Limb (tissue), 2 donors: ENCODE measurements at regions not wholly inside any gene's neighbourhood (a gene's known extent, or its start where the extent isn't known, plus 50 kb on each side); places are given as distances from the start of the nearest gene placed in this dataset.
A peak's percentile ranks its signal among the peaks of the same experiment; 100 is the strongest.
"Not testable (repeated sequence)": the region's sequence is repeated elsewhere in the genome, so short reads cannot be mapped to it uniquely, and the experiment has no call there.

Experiments
- DNase-seq, 2 donors: peaks; one replicate each; pipeline ENCODE4 v3.0.0-alpha.2; 2016; ENCODE audit errors: extremely low spot score in 2 of 2

DNA sequence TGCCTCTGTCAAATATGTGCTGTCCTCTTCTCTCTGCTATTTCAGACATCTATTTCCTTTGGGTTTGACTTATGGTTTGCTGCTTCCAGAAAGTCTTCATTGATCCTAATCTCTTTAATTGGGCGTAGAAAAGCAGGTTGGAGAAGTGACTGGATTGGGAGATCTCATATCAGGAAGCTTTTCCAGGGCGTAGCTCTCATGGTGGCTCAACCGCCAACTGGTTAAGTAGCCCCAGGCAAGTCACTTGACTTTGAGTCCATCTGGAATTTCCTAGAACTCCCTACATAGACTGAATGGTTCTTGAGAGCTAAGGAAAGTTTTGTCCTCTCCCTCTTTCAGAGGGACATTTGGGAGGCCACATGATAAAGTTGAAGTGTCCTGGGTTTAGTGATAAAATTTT lies 192.3 kb upstream of the GLRA1 start:
- DNase-seq = no peak

GRCh38 chr5:152113401-152113800 lies 188.8 kb upstream of the GLRA1 start:
- DNase-seq = no peak

GRCh38 chr5:152107220-152107619 lies 182.6 kb upstream of the GLRA1 start:
- DNase-seq = no peak

DNA sequence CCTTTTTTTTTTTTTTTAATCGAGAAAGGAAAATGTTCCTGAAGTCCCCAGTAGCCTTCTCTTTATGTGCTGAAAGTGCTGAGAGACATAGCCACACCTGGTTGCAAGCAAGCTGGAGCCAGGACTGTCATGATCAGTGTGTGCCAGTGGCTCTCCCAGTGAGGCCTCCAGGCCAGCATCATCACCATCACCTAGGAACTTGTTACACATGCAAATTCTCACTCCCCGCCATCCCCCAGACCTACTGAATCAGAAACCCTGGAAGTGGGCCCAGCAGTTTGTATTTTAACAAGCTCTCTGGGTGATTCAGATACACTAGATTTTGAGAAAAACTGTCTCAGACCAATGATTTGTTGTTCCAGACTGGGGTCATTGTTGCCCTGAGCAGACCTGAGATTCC lies 181.9 kb upstream of the GLRA1 start:
- DNase-seq = no peak

- no peak for DNase-seq
Observed at GRCh38 chr5:152105085-152105484, 180.4 kb upstream of the GLRA1 start.

- no peak for DNase-seq
Observed at GRCh38 chr5:152104211-152104610, 179.6 kb upstream of the GLRA1 start.

DNA sequence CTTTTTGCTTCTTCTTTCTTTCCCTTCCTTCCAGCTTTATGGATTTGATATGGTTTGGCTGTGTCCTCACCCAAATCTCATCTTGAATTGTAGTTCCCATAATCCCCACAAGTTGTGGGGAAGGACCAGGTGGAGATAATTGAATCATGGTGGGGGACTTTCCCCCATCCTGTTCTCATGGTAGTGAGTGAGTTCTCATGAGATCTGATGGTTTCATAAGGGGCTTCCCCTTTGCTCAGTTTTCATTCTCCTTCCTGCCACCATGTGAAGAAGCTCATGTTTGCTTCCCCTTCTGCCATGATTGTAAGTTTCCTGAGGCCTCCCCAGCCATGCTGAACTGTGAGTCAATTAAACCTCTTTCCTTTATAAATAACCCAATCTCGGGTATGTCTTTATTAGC lies 178.3 kb upstream of the GLRA1 start:
- not testable (repeated sequence) for DNase-seq

DNA sequence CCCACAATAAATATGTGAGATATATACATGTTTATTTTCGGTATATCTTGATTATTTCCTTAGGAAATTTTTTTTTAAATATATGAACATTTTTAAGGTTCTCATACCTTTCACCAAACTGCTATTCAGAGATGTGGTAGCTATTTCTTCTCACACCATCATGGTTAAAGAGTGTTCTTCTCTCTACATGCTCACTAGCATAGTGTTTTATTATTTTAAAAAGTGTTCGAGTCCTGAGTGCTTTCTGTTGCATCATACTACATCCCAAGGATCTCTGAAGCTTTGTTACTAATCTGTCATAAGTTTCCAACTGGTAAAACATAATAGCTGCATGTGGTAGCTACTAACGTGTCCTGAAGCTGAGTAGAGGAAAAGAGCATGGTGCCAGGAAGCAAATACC lies 177.4 kb upstream of the GLRA1 start:
- DNase-seq = no peak

- no peak for DNase-seq
Observed at GRCh38 chr5:152100462-152100861, 175.8 kb upstream of the GLRA1 start.

DNA sequence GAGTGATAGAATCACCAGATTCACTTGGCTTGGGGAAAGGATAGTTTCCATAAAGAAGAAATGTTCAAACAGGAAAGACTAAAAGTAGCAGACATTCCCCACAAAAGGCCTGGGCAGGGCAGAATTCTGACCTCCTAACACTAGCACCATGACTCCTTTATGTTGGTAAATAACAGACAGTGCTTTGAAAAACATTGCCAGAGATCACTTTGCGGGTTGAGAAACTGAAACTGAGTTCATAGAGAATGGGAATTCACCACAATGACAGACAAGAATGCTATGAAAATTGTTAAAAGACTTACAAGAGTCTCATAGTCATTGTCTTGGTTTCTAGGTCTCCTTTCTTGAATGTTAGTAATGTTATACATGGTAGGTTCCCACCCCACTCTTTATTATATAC lies 172.5 kb upstream of the GLRA1 start:
- DNase-seq = no peak

DNA sequence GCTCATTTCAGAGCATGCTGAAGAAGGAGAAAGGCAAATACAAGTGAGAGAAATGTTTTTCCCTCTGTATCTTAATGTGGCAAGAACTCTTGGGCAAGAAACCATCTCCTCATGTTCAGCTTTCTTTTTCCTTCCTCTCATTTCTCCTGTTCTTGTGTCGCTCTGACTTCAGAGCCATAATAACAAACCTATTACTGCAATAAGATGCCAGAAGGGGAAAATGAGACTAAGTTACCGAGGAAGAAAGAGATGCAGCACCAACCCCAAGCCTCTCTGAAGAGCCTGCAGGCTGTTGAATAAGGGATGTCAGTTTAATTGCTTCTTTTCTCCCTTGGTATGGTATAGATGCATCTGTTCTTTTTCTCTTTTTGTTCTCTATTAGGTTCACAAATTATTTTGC lies 170.1 kb upstream of the GLRA1 start:
- no peak for DNase-seq

GRCh38 chr5:152094060-152094459 lies 169.4 kb upstream of the GLRA1 start:
- DNase-seq = no peak

DNA sequence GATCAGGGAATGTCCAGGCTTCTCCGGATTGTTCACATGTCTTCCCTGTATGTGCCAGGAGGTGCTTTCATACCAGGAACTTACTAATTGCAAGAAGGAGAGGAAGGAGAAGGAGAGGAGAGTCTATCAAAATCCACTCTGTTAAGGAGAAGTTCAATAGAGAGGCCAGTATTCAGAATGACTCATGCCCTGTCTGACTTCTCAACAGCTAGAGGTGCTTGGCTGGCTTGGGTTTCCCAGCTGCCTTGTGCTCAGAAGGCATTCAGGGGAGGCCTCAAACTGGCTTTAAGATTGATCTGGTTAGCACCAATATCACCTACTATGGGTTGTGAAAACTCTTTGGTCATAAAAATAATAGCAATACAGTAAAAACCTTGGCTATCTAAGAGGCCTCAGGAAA lies 167.9 kb upstream of the GLRA1 start:
- no peak for DNase-seq

GRCh38 chr5:152089644-152090043 lies 165.0 kb upstream of the GLRA1 start:
- DNase-seq = no peak

DNA sequence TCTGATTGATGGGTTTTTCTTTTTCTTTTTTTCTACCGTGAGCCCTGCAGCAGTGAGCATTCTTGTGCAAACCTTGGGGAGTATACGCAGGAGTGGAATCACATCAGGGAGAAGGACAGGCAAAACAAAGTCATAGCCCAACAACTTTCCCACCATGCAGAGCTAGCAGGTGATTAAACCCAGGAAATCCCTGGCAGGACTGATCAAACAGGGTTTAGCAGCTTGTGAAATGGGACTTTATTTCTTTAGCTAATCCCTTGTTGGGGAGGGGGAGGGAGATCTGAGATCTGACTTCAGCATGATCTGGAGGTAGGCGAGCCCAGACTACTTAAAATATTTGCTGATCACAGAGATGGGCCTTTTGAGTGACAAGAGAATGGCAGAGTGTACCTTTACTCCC lies 162.0 kb upstream of the GLRA1 start:
- no peak for DNase-seq

GRCh38 chr5:152084476-152084875 lies 159.8 kb upstream of the GLRA1 start:
- DNase-seq = no peak

DNA sequence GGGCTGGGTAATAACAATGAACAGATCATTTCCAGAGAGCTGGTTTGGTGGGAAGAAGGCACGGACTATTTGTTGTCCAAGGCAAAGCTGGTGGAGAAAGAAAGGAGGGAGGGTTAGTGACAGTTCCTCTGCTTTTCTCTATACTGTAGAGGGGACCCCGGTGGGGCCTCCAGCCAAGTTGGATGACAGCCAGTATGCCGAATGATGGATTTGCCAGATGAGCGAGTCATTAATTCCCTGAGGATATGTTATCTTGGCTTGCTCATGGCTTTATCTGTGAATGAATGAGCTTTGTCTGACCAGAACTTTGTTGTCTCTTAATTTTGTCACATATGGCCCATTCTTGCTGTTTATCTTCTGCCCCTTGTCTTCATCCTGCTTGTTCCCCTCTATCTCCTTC lies 158.6 kb upstream of the GLRA1 start:
- peak in 1 of 2 donors; percentile 38 for DNase-seq

GRCh38 chr5:152072091-152072490 lies 147.4 kb upstream of the GLRA1 start:
- peak; percentile 18 to 38 for DNase-seq

- DNase-seq = no peak
Observed at GRCh38 chr5:152070591-152070990, 145.9 kb upstream of the GLRA1 start.

GRCh38 chr5:152066784-152067183 lies 142.1 kb upstream of the GLRA1 start:
- DNase-seq = no peak

DNA sequence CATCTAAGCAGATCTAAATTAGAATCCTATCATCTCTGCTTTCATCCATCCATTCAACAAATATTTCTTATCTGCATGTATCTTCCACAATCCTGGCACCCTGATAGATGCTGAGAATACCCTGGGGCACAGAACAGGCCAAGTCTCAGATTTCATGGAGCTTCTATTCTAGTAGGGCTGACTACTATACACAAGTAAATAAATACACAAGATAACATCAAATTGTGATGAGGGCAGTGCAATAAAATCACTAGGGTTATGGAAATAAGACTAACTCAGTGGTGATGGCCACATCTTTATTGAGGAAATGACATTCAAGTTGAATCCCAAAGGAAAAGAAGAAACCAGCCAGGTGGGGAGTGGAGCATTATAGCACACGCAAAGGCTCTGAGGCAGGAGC lies 138.4 kb upstream of the GLRA1 start:
- no peak for DNase-seq

DNA sequence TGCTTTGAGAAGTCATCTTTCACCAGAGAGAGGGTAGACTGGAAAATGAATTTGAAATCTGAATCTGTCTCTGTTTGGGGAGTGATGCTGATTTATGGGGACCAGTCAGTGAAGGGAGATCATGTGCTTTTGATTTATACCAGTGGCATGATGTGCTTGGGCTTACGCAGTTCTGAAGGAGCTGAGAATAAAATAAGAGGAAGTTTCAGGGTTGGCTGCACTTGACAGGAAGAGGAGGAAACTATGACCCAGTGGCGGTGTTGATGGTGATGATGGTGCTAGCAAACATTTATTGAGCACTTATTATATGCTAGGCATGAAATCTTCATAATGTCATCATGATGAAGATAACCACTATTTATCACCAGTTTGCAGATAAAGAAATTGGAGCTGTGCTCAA lies 136.4 kb upstream of the GLRA1 start:
- DNase-seq = no peak

- DNase-seq = no peak
Observed at GRCh38 chr5:152058267-152058666, 133.6 kb upstream of the GLRA1 start.

GRCh38 chr5:152056931-152057330 lies 132.3 kb upstream of the GLRA1 start:
- DNase-seq = no peak

GRCh38 chr5:152052470-152052869 lies 127.8 kb upstream of the GLRA1 start:
- no peak for DNase-seq
